ENCODE measurements at regions not wholly inside any gene's neighbourhood (a gene's known extent, or its start where the extent isn't known, plus 50 kb on each side); places are given as distances from the start of the nearest gene placed in this dataset.

DNA sequence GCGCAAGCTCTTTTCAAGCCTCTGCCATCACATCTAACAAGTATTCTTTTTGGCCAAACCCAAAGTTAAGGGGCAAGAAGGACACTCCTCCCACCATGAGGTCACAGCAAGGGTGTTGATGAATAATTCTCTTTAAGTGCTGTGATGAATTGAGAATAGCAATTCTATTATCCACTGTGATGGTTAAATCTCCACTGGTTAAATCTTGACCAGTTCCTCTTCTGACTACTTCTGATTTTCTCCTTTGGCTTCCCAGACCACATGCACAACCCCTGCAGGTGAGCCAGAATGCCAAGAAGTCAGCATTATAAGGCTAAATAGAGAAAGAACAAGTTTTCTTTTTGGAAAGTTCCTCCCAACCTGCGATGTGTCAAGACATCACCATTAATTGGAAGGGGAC is 90.6 kb upstream of the BCL2L14 start (continued):
- TF ChIP-seq, protein P1, sequence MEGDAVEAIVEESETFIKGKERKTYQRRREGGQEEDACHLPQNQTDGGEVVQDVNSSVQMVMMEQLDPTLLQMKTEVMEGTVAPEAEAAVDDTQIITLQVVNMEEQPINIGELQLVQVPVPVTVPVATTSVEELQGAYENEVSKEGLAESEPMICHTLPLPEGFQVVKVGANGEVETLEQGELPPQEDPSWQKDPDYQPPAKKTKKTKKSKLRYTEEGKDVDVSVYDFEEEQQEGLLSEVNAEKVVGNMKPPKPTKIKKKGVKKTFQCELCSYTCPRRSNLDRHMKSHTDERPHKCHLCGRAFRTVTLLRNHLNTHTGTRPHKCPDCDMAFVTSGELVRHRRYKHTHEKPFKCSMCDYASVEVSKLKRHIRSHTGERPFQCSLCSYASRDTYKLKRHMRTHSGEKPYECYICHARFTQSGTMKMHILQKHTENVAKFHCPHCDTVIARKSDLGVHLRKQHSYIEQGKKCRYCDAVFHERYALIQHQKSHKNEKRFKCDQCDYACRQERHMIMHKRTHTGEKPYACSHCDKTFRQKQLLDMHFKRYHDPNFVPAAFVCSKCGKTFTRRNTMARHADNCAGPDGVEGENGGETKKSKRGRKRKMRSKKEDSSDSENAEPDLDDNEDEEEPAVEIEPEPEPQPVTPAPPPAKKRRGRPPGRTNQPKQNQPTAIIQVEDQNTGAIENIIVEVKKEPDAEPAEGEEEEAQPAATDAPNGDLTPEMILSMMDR (IDR thresholded peaks at IDR 0.05 in 2 of 3, conservative IDR thresholded peaks at IDR 0.05 in 1 of 3; ENCODE audit: borderline replicate concordance in 1 of 3, insufficient read depth in 1 of 3, low read depth in 2 of 3, low read length in 2 of 3): no peak
- no peak for TF ChIP-seq EZH2 (IDR thresholded peaks at IDR 0.05)

DNA sequence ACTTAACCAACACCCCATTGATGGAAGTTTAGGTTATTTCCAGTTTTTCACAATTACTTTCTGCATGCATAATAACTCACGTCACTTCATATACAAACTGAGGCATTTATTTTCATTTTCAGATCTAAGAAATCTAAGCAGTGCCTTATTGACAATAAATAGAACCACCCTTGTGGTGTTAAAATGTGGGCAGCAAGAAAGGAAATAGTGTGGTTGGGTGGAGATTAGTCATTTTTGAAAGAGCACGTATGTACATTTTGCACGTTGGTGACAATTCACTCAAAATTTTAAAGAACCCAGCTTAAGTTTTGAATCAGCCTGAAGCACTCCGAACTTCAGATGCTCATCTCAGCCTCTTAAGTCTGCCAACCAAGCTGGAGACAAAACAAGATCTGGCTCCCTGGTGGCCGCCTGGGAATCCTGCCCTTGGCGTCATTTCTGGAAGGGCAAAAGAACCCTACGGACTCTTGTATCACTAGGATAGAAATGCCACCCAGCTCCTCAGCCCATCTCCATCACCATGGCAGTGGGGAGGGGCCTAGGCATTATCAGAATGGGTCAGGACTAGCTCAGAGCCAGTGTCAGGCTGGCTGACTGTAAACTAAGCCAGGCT is 89.5 kb upstream of the BCL2L14 start:
- no peak overlapping the region for H3K4me2 ChIP-seq (ENCODE audit: low read length)
- DNase-seq (ENCODE audit: low read depth, low spot score): no peak

GRCh38 chr12:11984417-11984816 is 86.3 kb upstream of the BCL2L14 start:
- Histone ChIP-seq H3K9me3 (ENCODE audit: control insufficient read depth in 1 of 2, insufficient read depth in 1 of 2, low read depth in 1 of 2, low read length in 2 of 2) (no peaks in the 10 kb centered on the region), H3K27ac (ENCODE audit: low read depth, low read length) (no peak overlapping the region), H2AFZ (ENCODE audit: low read depth, low read length, poor library complexity, severe bottlenecking) (no peak overlapping the region), H3K36me3 (ENCODE audit: control insufficient read depth in 1 of 2, insufficient read depth in 2 of 2, low read length in 2 of 2) (no peaks in the 10 kb centered on the region), H3K4me2 (ENCODE audit: low read length) (no peak overlapping the region), H3K27me3 (ENCODE audit: insufficient read depth, low read length) (no peaks in the 10 kb centered on the region; the same call in 1 of the 2 replicates), H3K4me1 (ENCODE audit: control insufficient read depth in 1 of 2, insufficient read depth in 2 of 2, low read length in 2 of 2) (no peaks in the 10 kb centered on the region), H3K9ac (ENCODE audit: low read length) (no peak overlapping the region), H3K4me3 (replicated peaks in 1 of 2; ENCODE audit: low read depth in 1 of 2, low read length in 2 of 2) (no peak overlapping the region), H3K9me2 (ENCODE audit: insufficient read depth) (no peaks in the 10 kb centered on the region), H4K20me1 (ENCODE audit: insufficient read depth) (no peaks in the 10 kb centered on the region), H3K79me2 (ENCODE audit: insufficient read depth, low read length) (no peaks in the 10 kb centered on the region)
- POLR2A ChIA-PET: no interaction called here
- RAD21 ChIA-PET (ENCODE audit: low non-redundant PET in 1 of 2, low total read pairs in 2 of 2, uncharacterized antibody in 2 of 2, unreplicated experiment in 2 of 2): no interaction called here
- TF ChIP-seq SIN3A (IDR thresholded peaks at IDR 0.05; ENCODE audit: low read depth) (no peak), ZNF274 (IDR thresholded peaks at IDR 0.05; ENCODE audit: low read depth, low read length) (no peak), ELF1 (IDR thresholded peaks at IDR 0.05; ENCODE audit: borderline replicate concordance, low read depth) (no peak), SRF (IDR thresholded peaks at IDR 0.05; ENCODE audit: low read depth) (no peak)
- TF ChIP-seq, protein P2, sequence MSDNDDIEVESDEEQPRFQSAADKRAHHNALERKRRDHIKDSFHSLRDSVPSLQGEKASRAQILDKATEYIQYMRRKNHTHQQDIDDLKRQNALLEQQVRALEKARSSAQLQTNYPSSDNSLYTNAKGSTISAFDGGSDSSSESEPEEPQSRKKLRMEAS (IDR thresholded peaks at IDR 0.05): no peak
- no TSS peak for BruUV-seq (replicated peaks)
- no peak for DNase-seq (ENCODE audit: low read depth, low spot score)
- intact Hi-C loops (cut with micrococcal nuclease): no loop called here
- CTCF ChIA-PET: no interaction called here
- no peak for ATAC-seq

More for the DNA sequence above, 89.5 kb upstream of the BCL2L14 start:
- H3K9me2 ChIP-seq (ENCODE audit: insufficient read depth): no peaks in the 10 kb centered on the region
- H2AFZ ChIP-seq (ENCODE audit: low read depth, low read length, poor library complexity, severe bottlenecking): no peak overlapping the region
- no peaks in the 10 kb centered on the region for H3K4me1 ChIP-seq (ENCODE audit: control insufficient read depth in 1 of 2, insufficient read depth in 2 of 2, low read length in 2 of 2)
- no peak overlapping the region for H3K9ac ChIP-seq (ENCODE audit: low read length)
- ChIA-PET POLR2A (no interaction called here), CTCF (no interaction called here), RAD21 (ENCODE audit: low non-redundant PET in 1 of 2, low total read pairs in 2 of 2, uncharacterized antibody in 2 of 2, unreplicated experiment in 2 of 2) (no interaction called here)
- intact Hi-C loops (cut with micrococcal nuclease): no loop called here
- H3K27me3 ChIP-seq (ENCODE audit: insufficient read depth, low read length): no peaks in the 10 kb centered on the region; the same call in 1 of the 2 replicates
- no peak for ATAC-seq
- no peak overlapping the region for H3K27ac ChIP-seq (ENCODE audit: low read depth, low read length)
- no peaks in the 10 kb centered on the region for H3K36me3 ChIP-seq (ENCODE audit: control insufficient read depth in 1 of 2, insufficient read depth in 2 of 2, low read length in 2 of 2)
- H3K79me2 ChIP-seq (ENCODE audit: insufficient read depth, low read length): no peaks in the 10 kb centered on the region
- H4K20me1 ChIP-seq (ENCODE audit: insufficient read depth): no peaks in the 10 kb centered on the region
- no peak for TF ChIP-seq EZH2phosphoT487 (IDR thresholded peaks at IDR 0.05; ENCODE audit: borderline replicate concordance)
- TF ChIP-seq, protein P3, sequence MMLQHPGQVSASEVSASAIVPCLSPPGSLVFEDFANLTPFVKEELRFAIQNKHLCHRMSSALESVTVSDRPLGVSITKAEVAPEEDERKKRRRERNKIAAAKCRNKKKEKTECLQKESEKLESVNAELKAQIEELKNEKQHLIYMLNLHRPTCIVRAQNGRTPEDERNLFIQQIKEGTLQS (IDR thresholded peaks at IDR 0.05): no peak
- no TSS peak for BruUV-seq (replicated peaks)
- no peak overlapping the region for H3K4me3 ChIP-seq (replicated peaks in 1 of 2; ENCODE audit: low read depth in 1 of 2, low read length in 2 of 2)
- H3K9me3 ChIP-seq (ENCODE audit: control insufficient read depth in 1 of 2, insufficient read depth in 1 of 2, low read depth in 1 of 2, low read length in 2 of 2): no peaks in the 10 kb centered on the region
